Activated T-cell treated with anti-CD3 and anti-CD28 coated beads for 48 hours (primary cell): ENCODE measurements at regions not wholly inside any gene's neighbourhood (a gene's known extent, or its start where the extent isn't known, plus 50 kb on each side); places are given as distances from the start of the nearest gene placed in this dataset.

Experiments
- DNase-seq: peaks from one replicate; pipeline ENCODE4 v3.0.0-alpha.2; 2020; ENCODE audit warnings: low read depth

- no peak for DNase-seq
Observed at GRCh38 chr2:6421138-6421730, 444.5 kb downstream of the CMPK2 start.

- DNase-seq = no peak
Observed at GRCh38 chr2:6421888-6422287, 443.8 kb downstream of the CMPK2 start.

- no peak for DNase-seq
Observed at GRCh38 chr2:6423157-6423556, 442.6 kb downstream of the CMPK2 start.

- DNase-seq = no peak
Observed at GRCh38 chr2:6423944-6424343, 441.8 kb downstream of the CMPK2 start.

GRCh38 chr2:6425032-6425431 is 440.7 kb downstream of the CMPK2 start:
- no peak for DNase-seq

- no peak for DNase-seq
Observed at GRCh38 chr2:6429210-6429986, 436.3 kb downstream of the CMPK2 start.

- DNase-seq = no peak
Observed at GRCh38 chr2:6434438-6434837, 431.3 kb downstream of the CMPK2 start.

GRCh38 chr2:6441800-6442199 is 423.9 kb downstream of the CMPK2 start:
- DNase-seq = no peak

GRCh38 chr2:6442252-6442985 is 423.3 kb downstream of the CMPK2 start:
- no peak for DNase-seq

GRCh38 chr2:6443061-6443823 is 422.5 kb downstream of the CMPK2 start:
- DNase-seq = no peak

GRCh38 chr2:6444514-6444913 is 421.2 kb downstream of the CMPK2 start:
- no peak for DNase-seq

- DNase-seq = no peak
Observed at GRCh38 chr2:6445156-6445555, 420.6 kb downstream of the CMPK2 start.

- no peak for DNase-seq
Observed at GRCh38 chr2:6446938-6447608, 418.6 kb downstream of the CMPK2 start.

GRCh38 chr2:6448893-6449292 is 416.8 kb downstream of the CMPK2 start:
- DNase-seq = no peak

GRCh38 chr2:6449343-6449742 is 416.4 kb downstream of the CMPK2 start:
- DNase-seq = no peak

GRCh38 chr2:6452702-6453481 is 412.8 kb downstream of the CMPK2 start:
- DNase-seq = no peak

- no peak for DNase-seq
Observed at GRCh38 chr2:6454286-6454990, 411.3 kb downstream of the CMPK2 start.

GRCh38 chr2:6459138-6459537 is 406.6 kb downstream of the CMPK2 start:
- DNase-seq = no peak

- DNase-seq = no peak
Observed at GRCh38 chr2:6470518-6470917, 395.2 kb downstream of the CMPK2 start.

- no peak for DNase-seq
Observed at GRCh38 chr2:6471419-6471818, 394.3 kb downstream of the CMPK2 start.
